Suprapubic skin (tissue), 4 donors: ENCODE measurements at regions not wholly inside any gene's neighbourhood (a gene's known extent, or its start where the extent isn't known, plus 50 kb on each side); places are given as distances from the start of the nearest gene placed in this dataset.

Experiments used
- DNase-seq, 2 donors: peaks; one replicate each; pipeline ENCODE4 v3.0.0-alpha.2; 2019; ENCODE audit warnings: low spot score in 2 of 2
- H3K27ac ChIP-seq: fragments of 200-600 bp; sonication (generic); one replicate; pipeline ENCODE4 v1.5.1; 2019
- H3K27me3 ChIP-seq: fragments of 200-600 bp; sonication (generic); one replicate; pipeline ENCODE4 v1.5.1; 2019
- H3K36me3 ChIP-seq: fragments of 200-600 bp; sonication (generic); one replicate; pipeline ENCODE4 v1.5.1; 2019
- H3K4me1 ChIP-seq: fragments of 200-600 bp; sonication (generic); one replicate; pipeline ENCODE4 v1.5.1; 2019
- H3K4me3 ChIP-seq: fragments of 200-600 bp; sonication (generic); one replicate; pipeline ENCODE4 v1.5.1; 2019; ENCODE audit warnings: mild to moderate bottlenecking
- H3K9me3 ChIP-seq: fragments of 200-600 bp; sonication (generic); one replicate; pipeline ENCODE4 v1.5.1; 2019
- EP300 ChIP-seq: sonication (generic); formaldehyde crosslinking; IDR thresholded peaks from one replicate; pipeline ENCODE4 v1.6.1; 2017; ENCODE audit warnings: antibody characterized with exemption
- POLR2A ChIP-seq, 2 donors: fragments of 450-650 bp; IDR thresholded peaks; one replicate each; pipeline ENCODE4 v1.6.1; 2017; ENCODE audit warnings: antibody characterized with exemption in 2 of 2, mild to moderate bottlenecking in 2 of 2, moderate library complexity in 2 of 2
- POLR2AphosphoS5 ChIP-seq, 3 donors: sonication (generic); formaldehyde crosslinking; IDR thresholded peaks; one replicate each; pipeline ENCODE4 v1.6.1; 2017; ENCODE audit warnings: antibody characterized with exemption in 3 of 3
- WGBS: methylation state at CpG from one replicate; pipeline ENCODE4 v1.1.5; 2018; 5-methylcytosine and 5-hydroxymethylcytosine counted together
- TF ChIP-seq, protein P1 (sequence below), 2 donors: fragments of 200-600 bp in 1 of 2; fragments of 450-650 bp in 1 of 2; sonication (generic) in 1 of 2; IDR thresholded peaks; one replicate each; pipeline ENCODE4 v1.5.1; 2016 to 2019; ENCODE audit warnings: antibody characterized with exemption in 2 of 2, mild to moderate bottlenecking in 1 of 2, moderate library complexity in 1 of 2

GRCh38 chr2:64221935-64222334 lies 77.7 kb upstream of the PELI1 start:
- TF ChIP-seq POLR2A (IDR thresholded peaks at IDR 0.05) (no peak), EP300 (no peak)
- TF ChIP-seq, protein P1, sequence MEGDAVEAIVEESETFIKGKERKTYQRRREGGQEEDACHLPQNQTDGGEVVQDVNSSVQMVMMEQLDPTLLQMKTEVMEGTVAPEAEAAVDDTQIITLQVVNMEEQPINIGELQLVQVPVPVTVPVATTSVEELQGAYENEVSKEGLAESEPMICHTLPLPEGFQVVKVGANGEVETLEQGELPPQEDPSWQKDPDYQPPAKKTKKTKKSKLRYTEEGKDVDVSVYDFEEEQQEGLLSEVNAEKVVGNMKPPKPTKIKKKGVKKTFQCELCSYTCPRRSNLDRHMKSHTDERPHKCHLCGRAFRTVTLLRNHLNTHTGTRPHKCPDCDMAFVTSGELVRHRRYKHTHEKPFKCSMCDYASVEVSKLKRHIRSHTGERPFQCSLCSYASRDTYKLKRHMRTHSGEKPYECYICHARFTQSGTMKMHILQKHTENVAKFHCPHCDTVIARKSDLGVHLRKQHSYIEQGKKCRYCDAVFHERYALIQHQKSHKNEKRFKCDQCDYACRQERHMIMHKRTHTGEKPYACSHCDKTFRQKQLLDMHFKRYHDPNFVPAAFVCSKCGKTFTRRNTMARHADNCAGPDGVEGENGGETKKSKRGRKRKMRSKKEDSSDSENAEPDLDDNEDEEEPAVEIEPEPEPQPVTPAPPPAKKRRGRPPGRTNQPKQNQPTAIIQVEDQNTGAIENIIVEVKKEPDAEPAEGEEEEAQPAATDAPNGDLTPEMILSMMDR (IDR thresholded peaks at IDR 0.05), result no peak
- Histone ChIP-seq H3K9me3 (no peaks in the 10 kb centered on the region), H3K4me3 (no peak overlapping the region), H3K36me3 (no peaks in the 10 kb centered on the region), H3K4me1 (peaks cover 27% of the 10 kb centered on the region), H3K27me3 (no peaks in the 10 kb centered on the region), H3K27ac (peak overlapping the region; percentile 20)
- 90% methylated on average over 2 of the region's 2 CpGs for WGBS
- no peak for DNase-seq

- H3K27me3 ChIP-seq, result no peaks in the 10 kb centered on the region
- H3K27ac ChIP-seq, result peak overlapping the region; percentile 27
- no peak for DNase-seq
Observed at GRCh38 chr2:64222351-64222750, 78.1 kb upstream of the PELI1 start.

DNA sequence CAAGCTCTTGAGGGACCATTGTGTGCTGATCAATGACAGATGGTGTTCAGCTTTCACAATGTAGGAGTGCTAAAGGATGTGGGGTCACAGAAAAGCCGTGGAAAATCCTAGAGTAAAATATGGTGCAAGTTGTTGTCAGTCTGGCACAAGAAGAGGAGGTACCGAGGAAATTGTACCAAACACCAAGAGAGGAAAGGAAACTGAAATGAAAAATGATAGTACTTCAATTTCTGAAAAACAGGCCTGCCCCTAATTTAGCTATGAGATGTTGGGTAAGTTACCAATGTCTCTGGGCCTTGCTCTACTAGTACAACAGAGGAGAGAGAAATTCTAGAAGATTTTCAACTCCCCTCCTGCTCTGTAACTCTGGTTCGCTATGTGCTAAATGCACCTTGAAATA lies 78.8 kb upstream of the PELI1 start:
- Histone ChIP-seq H3K27ac (peak overlapping the region; percentile 27), H3K4me1 (peaks cover 32% of the 10 kb centered on the region), H3K9me3 (no peaks in the 10 kb centered on the region), H3K27me3 (no peaks in the 10 kb centered on the region), H3K36me3 (no peaks in the 10 kb centered on the region), H3K4me3 (no peak overlapping the region)
- no peak for TF ChIP-seq EP300
- TF ChIP-seq POLR2A (IDR thresholded peaks at IDR 0.05), result no peak
- TF ChIP-seq POLR2AphosphoS5 (IDR thresholded peaks at IDR 0.05), result no peak
- TF ChIP-seq, protein P1 (IDR thresholded peaks at IDR 0.05), result no peak
- WGBS, result 71% methylated on average over 3 of the region's 3 CpGs
- no peak for DNase-seq

More at GRCh38 chr2:64222351-64222750, 78.1 kb upstream of the PELI1 start:
- WGBS, result 30% methylated on average over 2 of the region's 2 CpGs
- Histone ChIP-seq H3K36me3 (no peaks in the 10 kb centered on the region), H3K4me3 (no peak overlapping the region), H3K4me1 (peaks cover 27% of the 10 kb centered on the region), H3K9me3 (no peaks in the 10 kb centered on the region)
- TF ChIP-seq, protein P1 (IDR thresholded peaks at IDR 0.05), result no peak
- TF ChIP-seq POLR2A (IDR thresholded peaks at IDR 0.05) (no peak), EP300 (no peak), POLR2AphosphoS5 (IDR thresholded peaks at IDR 0.05) (no peak)

- 94% methylated on average over 1 of the region's 1 CpG for WGBS
- TF ChIP-seq POLR2AphosphoS5 (IDR thresholded peaks at IDR 0.05), result no peak
- TF ChIP-seq EP300, result no peak
- no peak for TF ChIP-seq POLR2A (IDR thresholded peaks at IDR 0.05)
- TF ChIP-seq, protein P1 (IDR thresholded peaks at IDR 0.05), result no peak
- H3K4me3 ChIP-seq, result no peak overlapping the region
- no peaks in the 10 kb centered on the region for H3K27me3 ChIP-seq
- H3K36me3 ChIP-seq, result no peaks in the 10 kb centered on the region
- DNase-seq, result no peak
- no peak overlapping the region for H3K27ac ChIP-seq
- no peaks in the 10 kb centered on the region for H3K9me3 ChIP-seq
- H3K4me1 ChIP-seq, result peaks cover 44% of the 10 kb centered on the region
Observed at GRCh38 chr2:64225491-64225890, 81.3 kb upstream of the PELI1 start.

DNA sequence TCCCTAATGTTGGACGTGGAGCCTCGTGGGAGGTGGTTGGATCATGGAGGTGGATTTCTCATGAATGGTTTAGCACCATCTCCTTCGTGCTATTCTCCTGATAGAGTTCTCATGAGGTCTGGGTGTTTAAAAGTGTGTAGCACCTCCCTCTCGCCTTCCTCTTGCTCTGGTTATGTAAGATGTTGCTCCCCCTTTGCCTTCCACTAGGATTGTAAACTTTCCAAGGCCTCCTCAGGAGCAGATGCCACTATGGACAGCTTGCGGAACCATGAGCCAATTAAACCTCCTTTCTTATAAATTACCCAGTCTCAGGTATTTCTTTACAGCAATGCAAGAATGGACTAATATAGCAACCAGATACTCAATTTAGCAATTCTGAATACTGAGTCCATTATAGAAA lies 82.4 kb upstream of the PELI1 start:
- no peak for DNase-seq
- Histone ChIP-seq H3K9me3 (no peaks in the 10 kb centered on the region), H3K27ac (no peak overlapping the region), H3K36me3 (no peaks in the 10 kb centered on the region), H3K27me3 (no peaks in the 10 kb centered on the region), H3K4me1 (peaks cover 34% of the 10 kb centered on the region), H3K4me3 (no peak overlapping the region)
- TF ChIP-seq, protein P1 (IDR thresholded peaks at IDR 0.05), result no peak
- TF ChIP-seq POLR2AphosphoS5 (IDR thresholded peaks at IDR 0.05) (no peak), POLR2A (IDR thresholded peaks at IDR 0.05) (no peak), EP300 (no peak)
- WGBS, result 83% methylated on average over 5 of the region's 5 CpGs
